ENCODE measurements at regions not wholly inside any gene's neighbourhood (a gene's known extent, or its start where the extent isn't known, plus 50 kb on each side); places are given as distances from the start of the nearest gene placed in this dataset.
A peak's percentile ranks its signal among the peaks of the same experiment; 100 is the strongest.

GRCh38 chr2:224309176-224309575, 92.7 kb downstream of the FAM124B start:
- Histone ChIP-seq H3K79me1 (ENCODE audit: low read length) (no peaks in the 10 kb centered on the region), H2BK5ac (ENCODE audit: low read length) (no peak overlapping the region), H3K4ac (ENCODE audit: low read depth, low read length) (no peak overlapping the region), H4K8ac (ENCODE audit: low read depth, low read length) (no peak overlapping the region), H3K27ac (ENCODE audit: low read depth, low read length) (no peak overlapping the region), H3K18ac (ENCODE audit: low read length) (no peak overlapping the region), H3K56ac (ENCODE audit: low read length) (no peak overlapping the region), H2BK120ac (ENCODE audit: low read depth, low read length) (no peak overlapping the region), H2AK5ac (ENCODE audit: low read length) (no peak overlapping the region), H3K4me2 (ENCODE audit: low read length) (no peak overlapping the region), H3K79me2 (ENCODE audit: control insufficient read depth, insufficient read depth, low read length) (no peaks in the 10 kb centered on the region), H3K9ac (ENCODE audit: low read length) (no peak overlapping the region), H3K27me3 (ENCODE audit: insufficient read depth, low read length, poor library complexity) (no peaks in the 10 kb centered on the region), H2BK15ac (replicated peaks; ENCODE audit: low read depth) (no peak overlapping the region), H3K4me1 (ENCODE audit: control insufficient read depth, low read depth, low read length) (peaks cover 10% of the 10 kb centered on the region), H4K5ac (ENCODE audit: low read length) (no peak overlapping the region), H3K23ac (ENCODE audit: low read length) (no peak overlapping the region), H3K36me3 (ENCODE audit: control insufficient read depth, insufficient read depth, low read length) (no peaks in the 10 kb centered on the region), H3K4me3 (ENCODE audit: low read length) (no peak overlapping the region)
- no CpG with 5 or more reads among the region's 4 CpGs for WGBS (ENCODE audit: extremely low coverage, insufficient coverage, low lambda C conversion rate)
- no peak for DNase-seq

GRCh38 chr2:224308272-224308911, 93.5 kb downstream of the FAM124B start:
- H2BK15ac ChIP-seq (replicated peaks; ENCODE audit: low read depth), result no peak overlapping the region
- no peak overlapping the region for H3K23ac ChIP-seq (ENCODE audit: low read length)
- H2BK120ac ChIP-seq (ENCODE audit: low read depth, low read length), result no peak overlapping the region
- no peak overlapping the region for H4K5ac ChIP-seq (ENCODE audit: low read length)
- no peak overlapping the region for H3K4ac ChIP-seq (ENCODE audit: low read depth, low read length)
- H3K4me2 ChIP-seq (ENCODE audit: low read length), result no peak overlapping the region
- H3K9ac ChIP-seq (ENCODE audit: low read length), result no peak overlapping the region
- H3K18ac ChIP-seq (ENCODE audit: low read length), result no peak overlapping the region
- no peaks in the 10 kb centered on the region for H3K79me1 ChIP-seq (ENCODE audit: low read length)
- no CpG with 5 or more reads among the region's 2 CpGs for WGBS (ENCODE audit: extremely low coverage, insufficient coverage, low lambda C conversion rate)
- H2BK5ac ChIP-seq (ENCODE audit: low read length), result no peak overlapping the region
- H3K56ac ChIP-seq (ENCODE audit: low read length), result no peak overlapping the region
- DNase-seq, result no peak
- no peaks in the 10 kb centered on the region for H3K79me2 ChIP-seq (ENCODE audit: control insufficient read depth, insufficient read depth, low read length)
- H3K27me3 ChIP-seq (ENCODE audit: insufficient read depth, low read length, poor library complexity), result no peaks in the 10 kb centered on the region
- no peaks in the 10 kb centered on the region for H3K36me3 ChIP-seq (ENCODE audit: control insufficient read depth, insufficient read depth, low read length)
- H3K27ac ChIP-seq (ENCODE audit: low read depth, low read length), result no peak overlapping the region
- no peak overlapping the region for H4K8ac ChIP-seq (ENCODE audit: low read depth, low read length)
- no peak overlapping the region for H2AK5ac ChIP-seq (ENCODE audit: low read length)
- H3K4me1 ChIP-seq (ENCODE audit: control insufficient read depth, low read depth, low read length), result peaks cover 3% of the 10 kb centered on the region
- no peak overlapping the region for H3K4me3 ChIP-seq (ENCODE audit: low read length)

GRCh38 chr2:224302952-224303351, 99.0 kb downstream of the FAM124B start:
- Histone ChIP-seq H2BK5ac (ENCODE audit: low read length) (peak overlapping the region; percentile 82), H3K79me2 (ENCODE audit: control insufficient read depth, insufficient read depth, low read length) (no peaks in the 10 kb centered on the region), H3K79me1 (ENCODE audit: low read length) (no peaks in the 10 kb centered on the region), H2AK5ac (ENCODE audit: low read length) (no peak overlapping the region), H3K36me3 (ENCODE audit: control insufficient read depth, insufficient read depth, low read length) (no peaks in the 10 kb centered on the region), H2BK120ac (ENCODE audit: low read depth, low read length) (peak overlapping the region; percentile 89), H3K4me1 (ENCODE audit: control insufficient read depth, low read depth, low read length) (peaks cover 4% of the 10 kb centered on the region), H3K4ac (ENCODE audit: low read depth, low read length) (no peak overlapping the region), H3K18ac (ENCODE audit: low read length) (peak overlapping the region; percentile 88), H3K23ac (ENCODE audit: low read length) (no peak overlapping the region), H3K9ac (ENCODE audit: low read length) (no peak overlapping the region), H4K8ac (ENCODE audit: low read depth, low read length) (no peak overlapping the region), H3K56ac (ENCODE audit: low read length) (peak overlapping the region; percentile 40), H2BK15ac (replicated peaks; ENCODE audit: low read depth) (no peak overlapping the region), H3K4me2 (ENCODE audit: low read length) (no peak overlapping the region), H3K4me3 (ENCODE audit: low read length) (no peak overlapping the region), H3K27ac (ENCODE audit: low read depth, low read length) (peak overlapping the region; percentile 29), H3K27me3 (ENCODE audit: insufficient read depth, low read length, poor library complexity) (no peaks in the 10 kb centered on the region), H4K5ac (ENCODE audit: low read length) (no peak overlapping the region)
- peak; percentile 86 for DNase-seq
- no CpG with 5 or more reads among the region's 8 CpGs for WGBS (ENCODE audit: extremely low coverage, insufficient coverage, low lambda C conversion rate)

- no peak overlapping the region for H3K9ac ChIP-seq (ENCODE audit: low read length)
- no peak overlapping the region for H3K4ac ChIP-seq (ENCODE audit: low read depth, low read length)
- H3K18ac ChIP-seq (ENCODE audit: low read length), result peak overlapping the region; percentile 22
- no peak overlapping the region for H3K4me3 ChIP-seq (ENCODE audit: low read length)
- H2BK120ac ChIP-seq (ENCODE audit: low read depth, low read length), result peak overlapping the region; percentile 78
- H4K8ac ChIP-seq (ENCODE audit: low read depth, low read length), result no peak overlapping the region
- H4K5ac ChIP-seq (ENCODE audit: low read length), result no peak overlapping the region
- peak overlapping the region; percentile 59 for H2BK15ac ChIP-seq (replicated peaks; ENCODE audit: low read depth)
- no peaks in the 10 kb centered on the region for H3K4me1 ChIP-seq (ENCODE audit: control insufficient read depth, low read depth, low read length)
- no peaks in the 10 kb centered on the region for H3K36me3 ChIP-seq (ENCODE audit: control insufficient read depth, insufficient read depth, low read length)
- DNase-seq, result no peak
- no peak overlapping the region for H3K4me2 ChIP-seq (ENCODE audit: low read length)
- H3K56ac ChIP-seq (ENCODE audit: low read length), result no peak overlapping the region
- no peaks in the 10 kb centered on the region for H3K79me1 ChIP-seq (ENCODE audit: low read length)
- H3K79me2 ChIP-seq (ENCODE audit: control insufficient read depth, insufficient read depth, low read length), result no peaks in the 10 kb centered on the region
- no peak overlapping the region for H3K27ac ChIP-seq (ENCODE audit: low read depth, low read length)
- no peak overlapping the region for H2BK5ac ChIP-seq (ENCODE audit: low read length)
- no peaks in the 10 kb centered on the region for H3K27me3 ChIP-seq (ENCODE audit: insufficient read depth, low read length, poor library complexity)
- WGBS (ENCODE audit: extremely low coverage, insufficient coverage, low lambda C conversion rate), result no CpG with 5 or more reads among the region's 6 CpGs
- no peak overlapping the region for H2AK5ac ChIP-seq (ENCODE audit: low read length)
- H3K23ac ChIP-seq (ENCODE audit: low read length), result no peak overlapping the region
Measured at GRCh38 chr2:224293976-224294375, 107.9 kb downstream of the FAM124B start.

GRCh38 chr2:224287531-224287930, 114.4 kb downstream of the FAM124B start:
- Histone ChIP-seq H3K4me1 (ENCODE audit: control insufficient read depth, low read depth, low read length) (no peaks in the 10 kb centered on the region), H3K4me3 (ENCODE audit: low read length) (no peak overlapping the region), H3K4me2 (ENCODE audit: low read length) (no peak overlapping the region), H3K27ac (ENCODE audit: low read depth, low read length) (no peak overlapping the region), H3K18ac (ENCODE audit: low read length) (no peak overlapping the region), H2BK5ac (ENCODE audit: low read length) (no peak overlapping the region), H3K56ac (ENCODE audit: low read length) (no peak overlapping the region), H2BK120ac (ENCODE audit: low read depth, low read length) (no peak overlapping the region), H3K79me2 (ENCODE audit: control insufficient read depth, insufficient read depth, low read length) (no peaks in the 10 kb centered on the region), H3K23ac (ENCODE audit: low read length) (no peak overlapping the region), H3K27me3 (ENCODE audit: insufficient read depth, low read length, poor library complexity) (no peaks in the 10 kb centered on the region), H4K8ac (ENCODE audit: low read depth, low read length) (no peak overlapping the region), H3K4ac (ENCODE audit: low read depth, low read length) (no peak overlapping the region), H3K36me3 (ENCODE audit: control insufficient read depth, insufficient read depth, low read length) (no peaks in the 10 kb centered on the region), H2BK15ac (replicated peaks; ENCODE audit: low read depth) (no peak overlapping the region), H4K5ac (ENCODE audit: low read length) (no peak overlapping the region), H3K9ac (ENCODE audit: low read length) (no peak overlapping the region), H3K79me1 (ENCODE audit: low read length) (no peaks in the 10 kb centered on the region), H2AK5ac (ENCODE audit: low read length) (no peak overlapping the region)
- WGBS (ENCODE audit: extremely low coverage, insufficient coverage, low lambda C conversion rate), result no CpG with 5 or more reads among the region's 2 CpGs
- no peak for DNase-seq

GRCh38 chr2:224286923-224287322, 115.0 kb downstream of the FAM124B start:
- Histone ChIP-seq H2BK5ac (ENCODE audit: low read length) (no peak overlapping the region), H2BK120ac (ENCODE audit: low read depth, low read length) (no peak overlapping the region), H3K4me3 (ENCODE audit: low read length) (no peak overlapping the region), H3K4me1 (ENCODE audit: control insufficient read depth, low read depth, low read length) (no peaks in the 10 kb centered on the region), H3K4ac (ENCODE audit: low read depth, low read length) (no peak overlapping the region), H2AK5ac (ENCODE audit: low read length) (no peak overlapping the region), H3K27me3 (ENCODE audit: insufficient read depth, low read length, poor library complexity) (no peaks in the 10 kb centered on the region), H3K79me1 (ENCODE audit: low read length) (no peaks in the 10 kb centered on the region), H3K27ac (ENCODE audit: low read depth, low read length) (no peak overlapping the region), H3K18ac (ENCODE audit: low read length) (no peak overlapping the region), H3K79me2 (ENCODE audit: control insufficient read depth, insufficient read depth, low read length) (no peaks in the 10 kb centered on the region), H3K4me2 (ENCODE audit: low read length) (no peak overlapping the region), H3K23ac (ENCODE audit: low read length) (no peak overlapping the region), H4K5ac (ENCODE audit: low read length) (no peak overlapping the region), H3K9ac (ENCODE audit: low read length) (no peak overlapping the region), H3K56ac (ENCODE audit: low read length) (no peak overlapping the region), H2BK15ac (replicated peaks; ENCODE audit: low read depth) (no peak overlapping the region), H4K8ac (ENCODE audit: low read depth, low read length) (no peak overlapping the region), H3K36me3 (ENCODE audit: control insufficient read depth, insufficient read depth, low read length) (no peaks in the 10 kb centered on the region)
- peak; percentile 54 for DNase-seq
- no CpG with 5 or more reads among the region's 2 CpGs for WGBS (ENCODE audit: extremely low coverage, insufficient coverage, low lambda C conversion rate)
